ENCODE measurements at regions not wholly inside any gene's neighbourhood (a gene's known extent, or its start where the extent isn't known, plus 50 kb on each side); places are given as distances from the start of the nearest gene placed in this dataset.
"Not testable (repeated sequence)": the region's sequence is repeated elsewhere in the genome, so short reads cannot be mapped to it uniquely, and the experiment has no call there.

DNA sequence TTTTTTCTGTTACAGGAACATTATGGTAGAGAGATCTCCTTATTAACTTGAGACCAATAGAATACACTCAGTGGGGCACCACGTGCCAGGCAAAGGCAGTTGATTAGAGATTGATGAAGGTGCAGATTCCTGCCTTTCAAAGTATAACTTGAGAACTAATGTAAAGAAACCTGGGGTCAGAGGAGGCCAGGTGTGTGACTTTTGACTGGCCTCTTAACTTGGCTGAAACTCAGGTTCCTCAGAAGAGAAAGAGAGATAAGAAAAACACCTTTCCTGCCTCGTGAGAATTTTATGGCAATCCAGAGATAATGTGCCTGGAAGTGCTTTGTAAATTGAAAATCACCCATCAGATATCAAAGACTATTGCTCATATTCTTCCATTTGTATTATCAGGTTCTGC is 110.7 kb upstream of the GZMB start:
- DNase-seq, result no peak

DNA sequence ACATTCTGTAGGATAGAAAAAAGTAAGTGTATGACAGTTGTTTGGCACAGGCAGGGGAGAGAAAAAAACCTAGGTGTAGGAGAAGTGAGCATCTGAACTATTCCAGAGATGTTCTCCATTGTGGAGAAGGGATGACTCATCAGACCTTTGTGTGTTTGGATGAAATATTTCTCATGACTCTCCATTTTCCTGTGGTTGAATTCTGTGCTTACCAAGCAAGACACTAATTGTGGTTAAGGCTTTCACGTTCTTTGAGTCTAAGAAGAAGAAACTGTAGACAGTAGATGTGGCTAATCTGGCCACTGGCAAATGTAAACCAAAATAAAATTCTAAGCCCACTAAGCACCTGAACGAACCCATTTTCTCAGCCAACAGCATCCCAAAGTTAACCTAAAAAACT is 107.9 kb upstream of the GZMB start:
- no peak for DNase-seq

DNA sequence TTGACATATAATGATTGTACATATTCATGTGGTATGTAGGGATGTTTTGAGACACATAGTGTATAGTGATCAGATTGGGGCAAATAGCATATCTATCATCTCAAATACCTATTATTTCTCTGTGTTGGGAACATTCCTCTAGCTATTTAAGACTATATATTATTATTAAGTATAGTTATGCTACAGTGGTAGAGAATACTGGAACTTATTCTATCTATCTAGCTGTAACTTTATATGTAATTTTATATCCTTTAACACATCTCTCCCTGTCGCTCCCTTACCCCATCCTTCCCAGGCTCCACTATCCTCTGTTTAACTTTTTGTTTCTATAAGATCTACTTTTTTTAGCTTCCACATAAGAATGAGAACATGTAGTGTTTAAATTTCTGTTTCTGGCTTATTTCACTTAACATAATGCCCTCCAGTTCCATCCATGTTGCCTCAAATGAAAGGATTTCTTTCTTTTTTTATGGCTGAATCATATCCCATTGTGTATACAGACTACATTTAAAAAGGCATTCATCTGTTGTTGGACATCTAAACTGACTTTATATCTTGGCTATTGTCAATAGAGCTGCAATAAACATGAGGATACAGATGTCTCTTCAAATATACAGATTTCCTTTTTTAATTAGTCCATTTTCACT is 102.1 kb upstream of the GZMB start:
- DNase-seq, result no peak

DNA sequence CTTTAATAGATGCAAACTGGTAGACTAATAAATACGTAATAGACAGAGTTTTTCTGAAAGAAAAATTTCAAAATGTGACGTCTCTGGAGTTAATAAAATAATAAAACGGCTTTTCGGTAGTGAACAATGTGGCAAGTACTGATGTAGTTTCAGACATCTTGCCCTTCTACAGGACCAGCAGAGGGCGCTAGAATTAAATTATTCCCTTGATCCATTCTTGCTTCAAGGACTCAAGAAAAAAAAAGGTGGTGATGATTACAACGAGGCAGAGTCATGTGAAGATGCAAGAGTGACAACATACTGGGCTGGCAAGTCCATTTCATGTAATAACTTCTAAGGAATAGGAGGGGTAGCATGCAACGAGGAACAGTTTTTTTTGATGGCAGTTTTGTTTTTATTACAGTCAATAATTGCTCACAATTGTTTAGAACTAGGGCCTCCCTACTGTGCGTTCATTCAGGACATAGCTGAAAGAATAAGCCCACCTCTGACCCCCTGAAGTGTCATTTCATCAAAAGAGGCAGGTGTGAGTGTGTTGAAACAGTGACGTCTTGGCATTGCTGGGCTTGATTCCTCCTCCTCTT is 101.0 kb upstream of the GZMB start:
- peak; percentile 88 for DNase-seq

DNA sequence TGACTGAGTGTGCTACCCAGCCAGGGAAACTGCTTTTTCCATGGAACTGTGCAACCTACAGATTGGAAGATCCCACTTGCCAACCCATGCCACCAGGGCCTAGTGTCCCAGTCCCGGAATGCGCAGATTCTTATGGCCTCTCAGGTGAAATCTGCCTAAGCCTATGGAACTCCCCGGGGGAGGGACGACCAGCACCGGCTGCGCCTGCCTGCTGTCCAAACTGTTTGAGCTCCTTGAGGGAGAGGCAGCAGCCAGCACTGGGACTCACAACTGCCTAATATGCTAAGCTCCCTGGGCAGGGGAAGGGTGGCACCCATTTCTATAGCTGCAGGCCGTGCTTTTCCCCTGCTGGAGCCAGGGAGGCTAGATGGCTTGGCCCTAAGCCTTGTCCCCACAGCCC is 92.5 kb upstream of the GZMB start:
- no peak for DNase-seq

DNA sequence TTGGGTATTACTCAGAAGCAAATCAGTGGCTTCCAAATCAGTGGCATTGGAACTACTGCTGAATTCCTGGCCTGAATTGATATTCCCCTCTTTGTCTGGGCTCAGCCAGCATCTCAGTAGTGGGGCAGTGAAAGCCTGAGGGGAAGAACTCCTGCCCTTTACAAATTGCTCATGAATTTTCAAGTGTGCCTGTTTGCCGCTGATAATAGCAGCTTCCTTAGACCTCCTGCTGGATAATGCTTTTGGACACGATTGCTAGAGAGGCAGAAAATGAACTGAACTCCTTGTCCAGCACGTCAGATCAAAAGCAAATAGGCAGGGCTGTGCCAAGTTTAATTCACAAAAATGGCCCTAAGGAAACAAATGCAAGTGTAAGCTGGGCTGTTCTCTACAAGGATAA is 91.3 kb upstream of the GZMB start:
- peak; percentile 15 for DNase-seq

DNA sequence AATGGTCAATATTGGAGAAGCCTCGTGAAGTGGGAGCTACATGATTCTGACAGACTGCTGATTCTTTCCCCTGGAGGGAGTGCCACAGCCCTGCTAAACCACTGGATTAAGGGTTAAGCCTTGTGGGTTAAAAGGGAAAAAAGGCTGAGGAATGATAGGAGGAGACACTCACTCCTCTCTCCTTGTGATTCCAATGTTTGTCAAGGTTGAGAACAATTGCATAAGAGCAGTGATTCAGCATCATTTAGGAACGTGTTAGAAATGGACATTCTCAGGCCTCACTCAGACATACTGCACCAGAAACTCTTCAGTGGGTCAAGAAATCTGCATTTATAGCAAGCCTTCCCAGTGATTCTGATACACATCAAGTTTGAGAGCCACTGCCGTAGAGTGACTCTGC is 87.8 kb upstream of the GZMB start:
- no peak for DNase-seq

DNA sequence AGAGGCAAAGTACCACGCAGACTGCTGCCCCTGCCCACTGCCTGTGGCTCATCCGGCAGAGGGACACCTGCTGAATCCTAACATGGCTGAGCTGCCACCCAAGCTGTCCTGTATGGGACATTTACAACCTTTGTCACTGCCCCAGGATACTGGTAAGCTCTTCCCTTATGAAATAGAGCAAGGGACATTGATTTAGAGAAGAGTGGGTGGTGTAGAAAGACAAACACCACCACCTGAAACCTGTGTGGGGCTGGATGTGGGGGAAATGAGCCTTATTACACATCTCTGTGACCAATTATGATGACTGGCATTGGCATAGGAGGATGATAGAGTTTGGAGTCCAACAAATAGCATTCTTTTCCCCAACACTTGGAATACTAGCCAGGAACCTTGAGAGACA is 81.2 kb upstream of the GZMB start:
- DNase-seq, result no peak

DNA sequence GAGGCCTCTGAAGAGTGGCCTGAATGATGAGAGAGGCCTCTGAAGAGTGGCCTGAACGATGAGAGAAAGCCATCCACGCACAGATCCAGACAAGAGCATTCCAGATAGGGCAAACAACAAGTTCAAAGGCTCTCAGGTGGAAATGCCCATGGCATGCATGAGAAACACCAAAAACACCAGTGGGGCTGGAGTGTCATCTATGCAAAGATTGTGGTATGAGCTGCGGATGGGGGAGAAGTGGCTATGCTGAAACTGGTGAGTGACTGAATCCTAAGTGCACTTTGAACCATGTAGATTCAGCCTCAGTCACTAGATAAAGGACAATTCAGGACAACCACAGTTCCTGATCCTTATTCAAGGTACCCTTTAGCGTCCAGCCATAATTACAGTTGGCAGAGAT is 79.4 kb upstream of the GZMB start:
- no peak for DNase-seq

DNA sequence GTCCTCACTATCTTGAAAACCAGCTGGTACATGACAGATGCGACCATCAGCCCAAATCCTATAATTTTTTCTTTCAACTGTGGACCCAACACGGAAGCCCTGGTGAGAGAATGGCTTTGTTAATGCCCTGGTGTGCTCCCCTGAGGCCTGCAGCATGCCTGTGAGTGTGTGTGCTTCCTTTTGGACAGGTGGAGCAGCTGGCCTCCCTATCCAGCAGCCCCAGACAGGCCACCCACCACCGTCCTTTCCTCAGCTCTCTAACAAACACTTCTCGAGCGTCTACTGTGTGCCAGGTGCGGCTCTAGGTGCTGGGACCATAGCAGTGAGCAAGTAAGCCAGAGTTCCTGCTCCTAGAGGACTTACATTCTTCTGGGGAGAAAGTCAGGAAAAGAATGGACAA is 78.9 kb upstream of the GZMB start:
- DNase-seq, result no peak

DNA sequence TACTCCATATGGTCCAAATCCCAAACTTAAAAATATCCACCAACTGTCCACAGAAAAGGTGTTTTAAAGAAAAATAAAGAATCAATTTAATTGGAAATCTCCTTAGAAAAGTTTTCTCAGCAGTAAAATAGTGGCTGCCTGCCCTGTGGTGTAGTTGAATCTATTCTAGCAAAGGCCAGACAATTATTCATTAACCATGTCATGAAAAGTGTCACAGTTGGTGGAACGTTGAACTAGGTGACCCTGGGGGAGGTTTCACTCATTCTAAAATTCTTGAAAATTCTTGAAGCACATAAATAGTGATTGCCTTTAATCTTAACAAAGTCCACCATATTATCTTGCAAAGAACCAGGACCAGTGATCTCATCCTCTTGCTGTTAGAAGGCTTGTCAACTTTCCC is 78.4 kb upstream of the GZMB start:
- no peak for DNase-seq

DNA sequence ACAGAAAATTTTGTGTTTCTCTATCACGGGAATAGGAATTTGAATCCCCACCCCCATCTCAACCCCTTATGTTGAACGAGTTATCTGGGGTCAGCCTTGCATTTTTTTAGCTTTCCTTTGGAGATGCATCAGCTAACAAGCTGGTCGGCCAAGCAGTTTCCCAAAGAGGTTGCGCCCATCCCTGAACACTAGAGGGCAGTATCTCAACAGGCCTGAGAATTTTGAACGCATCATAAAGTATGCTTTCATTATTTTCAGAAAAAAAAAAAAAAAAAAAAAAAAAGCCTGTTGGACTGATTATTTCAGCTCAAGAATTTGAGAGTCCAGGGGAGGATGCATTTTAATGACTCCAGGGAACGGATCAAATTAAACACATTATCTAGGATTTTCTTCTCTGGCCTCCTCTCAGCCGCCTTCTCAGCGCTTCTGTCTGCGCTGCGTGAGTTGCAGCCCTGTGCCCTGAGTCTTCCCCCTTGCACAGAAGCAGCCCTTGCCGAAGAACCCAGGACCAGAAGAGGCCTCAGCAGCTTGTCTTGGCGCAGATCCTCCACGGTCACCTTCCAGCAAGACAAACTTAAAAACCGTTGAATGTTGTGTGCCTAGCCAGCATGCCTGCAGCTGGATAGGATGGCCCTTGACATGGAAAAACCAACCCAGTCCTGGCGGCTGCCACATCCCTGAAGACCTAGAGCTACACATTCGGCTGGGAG is 76.6 kb upstream of the GZMB start:
- peak; percentile 85 for DNase-seq

DNA sequence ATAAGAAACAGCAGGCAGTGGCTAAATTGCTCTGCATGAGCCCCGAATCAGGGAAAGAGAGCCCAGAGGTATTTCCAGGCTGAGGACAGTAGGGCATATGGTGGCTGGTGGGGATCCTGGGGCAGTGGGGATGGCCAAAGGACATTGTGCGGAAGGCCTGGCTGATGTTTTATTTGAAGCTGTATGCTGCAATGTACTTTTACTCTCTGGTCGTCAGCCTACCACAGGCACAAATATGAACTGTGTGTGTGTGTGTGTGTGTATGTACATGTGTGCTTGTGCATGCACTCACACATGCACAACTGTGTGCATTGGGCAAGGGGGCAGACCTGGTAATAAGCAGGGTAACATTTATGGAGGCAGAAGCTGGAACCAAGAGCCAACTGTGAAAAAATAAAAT is 74.7 kb upstream of the GZMB start:
- DNase-seq, result no peak

DNA sequence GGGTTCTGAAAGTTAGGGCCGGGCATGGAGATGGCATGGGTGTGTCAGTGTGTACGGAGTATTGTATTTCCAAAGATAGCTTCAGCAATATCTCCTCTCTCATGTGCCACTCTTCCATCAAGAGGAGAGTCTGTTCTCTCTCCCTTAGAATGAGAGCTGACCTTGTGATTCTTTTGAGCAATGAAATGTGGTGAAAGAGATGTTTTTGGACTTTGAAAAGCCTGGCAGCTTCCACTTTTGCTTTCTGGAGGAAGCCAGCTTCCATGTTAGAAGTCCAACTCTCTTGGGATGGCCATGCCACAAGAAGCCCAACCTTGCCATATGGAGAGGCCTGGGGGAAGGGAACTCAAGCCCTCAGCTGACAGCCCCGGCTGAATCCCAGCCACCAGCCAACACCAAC is 72.4 kb upstream of the GZMB start:
- no peak for DNase-seq

DNA sequence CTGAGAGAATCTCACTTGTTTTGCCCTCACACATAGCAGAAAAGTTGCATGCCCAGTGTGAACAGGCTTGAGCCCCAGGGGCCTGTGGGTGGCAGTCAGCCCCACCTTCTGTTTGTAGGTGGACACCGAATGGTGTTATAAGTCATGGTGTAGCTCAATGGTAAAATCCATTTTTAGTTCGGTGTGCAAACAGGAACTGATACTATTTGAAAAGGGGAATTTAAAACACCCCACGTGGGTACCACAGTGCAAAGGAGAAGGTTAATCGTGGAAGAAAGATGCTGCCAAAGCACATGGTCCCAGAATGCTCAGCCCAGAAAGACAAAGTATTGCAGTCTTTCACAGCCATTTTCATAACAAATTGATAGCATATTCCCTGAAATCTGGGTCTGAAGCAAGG is 71.8 kb upstream of the GZMB start:
- no peak for DNase-seq

DNA sequence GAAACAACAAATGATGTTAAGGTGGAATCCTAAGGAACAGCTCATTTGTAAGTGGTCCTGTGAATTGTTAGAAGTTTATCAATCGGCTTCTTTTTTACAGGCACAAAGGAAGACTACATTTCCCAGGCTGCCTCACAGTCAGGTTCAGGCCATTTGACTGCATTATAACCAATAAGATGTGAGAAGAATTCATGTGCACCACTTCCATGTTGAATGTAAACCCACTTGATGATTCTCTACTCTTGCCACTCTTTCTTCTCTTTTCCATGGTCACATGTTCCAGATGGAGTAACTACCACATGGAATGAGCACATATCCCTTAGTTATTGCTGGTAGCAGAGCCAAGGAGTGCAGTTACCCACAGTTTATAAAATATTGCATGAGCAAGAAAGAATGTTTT is 67.1 kb upstream of the GZMB start:
- no peak for DNase-seq

DNA sequence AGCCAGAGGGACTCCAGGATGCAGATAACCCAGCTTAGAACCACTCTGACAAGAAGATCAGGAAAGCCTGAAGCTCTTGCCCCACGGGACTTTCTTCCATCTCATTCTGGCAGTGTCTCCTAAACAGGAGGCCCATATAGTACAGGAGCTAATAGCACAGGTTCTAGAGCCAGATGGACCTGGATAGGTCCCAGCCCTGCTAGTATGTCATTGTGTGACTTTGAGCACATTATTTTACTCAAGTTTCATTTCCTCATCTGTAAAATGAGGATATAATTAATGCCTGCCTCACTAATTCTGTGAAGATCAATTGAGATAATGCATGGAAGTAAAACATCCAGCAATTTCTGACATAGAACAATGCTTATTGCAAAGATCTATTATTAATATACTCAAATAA is 66.5 kb upstream of the GZMB start:
- no peak for DNase-seq

DNA sequence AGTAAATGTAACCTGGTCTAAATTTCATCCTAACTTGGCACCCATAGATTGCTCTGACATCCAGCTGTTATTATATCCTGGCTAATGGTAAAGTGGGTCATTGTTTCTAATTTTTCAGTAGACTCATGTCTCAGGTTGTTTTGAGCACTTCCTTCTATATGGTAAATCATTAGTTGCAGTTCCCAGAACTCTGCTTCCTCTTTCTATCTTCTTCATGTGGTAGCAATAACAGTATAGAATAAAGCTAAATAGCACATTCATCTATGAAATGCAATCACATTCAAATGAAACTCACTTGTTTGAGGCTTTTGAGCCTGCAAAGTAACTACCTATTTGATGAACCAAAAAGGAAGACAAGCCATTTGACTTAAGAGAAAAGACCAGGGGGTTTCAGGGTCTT is 65.1 kb upstream of the GZMB start:
- no peak for DNase-seq

DNA sequence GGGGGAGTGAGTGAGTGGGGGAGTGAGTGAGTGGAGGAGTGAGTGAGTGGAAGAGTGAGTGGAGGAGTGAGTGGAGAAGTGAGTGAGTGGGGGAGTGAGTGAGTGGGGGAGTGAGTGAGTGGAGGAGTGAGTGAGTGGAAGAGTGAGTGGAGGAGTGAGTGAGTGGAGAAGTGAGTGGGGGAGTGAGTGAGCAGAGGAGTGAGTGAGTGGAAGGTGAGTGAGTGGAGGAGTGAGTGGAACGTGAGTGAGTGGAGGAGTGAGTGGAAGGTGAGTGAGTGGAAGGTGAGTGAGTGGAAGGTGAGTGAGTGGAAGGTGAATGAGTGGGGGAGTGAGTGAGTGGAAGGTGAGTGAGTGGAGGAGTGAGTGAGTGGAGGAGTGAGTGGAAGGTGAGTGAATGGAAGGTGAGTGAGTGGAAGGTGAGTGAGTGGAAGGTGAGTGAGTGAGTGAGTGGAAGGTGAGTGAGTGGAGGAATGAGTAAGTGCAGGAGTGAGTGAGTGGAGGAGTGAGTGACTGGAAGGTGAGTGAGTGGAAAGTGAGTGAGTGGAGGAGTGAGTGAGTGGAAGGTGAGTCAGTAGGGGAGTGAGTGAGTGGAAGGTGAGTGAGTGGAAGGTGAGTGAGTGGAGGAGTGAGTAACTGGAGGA is 62.4 kb upstream of the GZMB start:
- DNase-seq, result not testable (repeated sequence)

DNA sequence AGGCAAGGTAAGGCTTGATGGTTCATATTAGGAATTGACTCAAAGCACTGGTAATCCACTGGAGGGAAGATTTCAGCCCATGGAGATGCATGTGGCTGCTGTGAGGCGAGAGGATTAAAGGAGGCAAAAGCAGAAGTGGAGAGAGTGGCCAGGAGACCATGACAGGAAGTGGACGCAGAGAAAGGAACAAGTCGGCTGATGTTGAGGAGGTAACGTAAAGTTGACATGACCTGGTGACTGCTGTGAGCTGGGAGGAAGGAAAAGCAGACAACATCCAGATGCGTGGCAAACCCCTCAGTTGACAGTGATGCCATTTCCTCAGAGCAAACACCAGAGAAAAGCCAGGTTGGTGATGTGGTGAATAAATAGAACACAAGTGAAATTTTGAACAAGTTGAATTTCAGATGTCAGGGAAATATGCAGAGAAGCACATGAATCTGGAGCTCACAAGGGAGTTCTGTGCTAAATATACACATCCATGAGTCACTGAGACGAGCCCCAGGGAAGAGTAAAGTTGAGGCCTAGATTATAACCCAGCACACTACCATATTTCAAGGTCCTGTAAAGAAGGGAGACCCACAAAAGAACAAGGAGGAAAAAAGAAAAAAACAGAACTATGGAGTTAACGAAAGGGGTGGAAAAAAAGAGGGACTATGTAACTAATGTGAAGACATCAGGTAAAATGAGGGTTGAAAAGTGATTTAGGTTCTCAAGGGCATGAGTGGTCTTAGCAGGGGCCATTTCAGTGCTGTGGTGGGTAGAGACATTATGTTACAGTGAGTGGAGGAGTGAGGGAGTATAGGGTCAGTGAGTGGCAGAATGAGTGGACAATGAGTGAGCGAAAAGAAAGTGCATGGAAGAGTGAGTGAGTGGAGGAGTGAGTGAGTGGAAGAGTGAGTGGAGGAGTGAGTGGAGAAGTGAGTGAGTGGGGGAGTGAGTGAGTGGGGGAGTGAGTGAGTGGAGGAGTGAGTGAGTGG is 61.6 kb upstream of the GZMB start:
- DNase-seq, result peak; percentile 37

DNA sequence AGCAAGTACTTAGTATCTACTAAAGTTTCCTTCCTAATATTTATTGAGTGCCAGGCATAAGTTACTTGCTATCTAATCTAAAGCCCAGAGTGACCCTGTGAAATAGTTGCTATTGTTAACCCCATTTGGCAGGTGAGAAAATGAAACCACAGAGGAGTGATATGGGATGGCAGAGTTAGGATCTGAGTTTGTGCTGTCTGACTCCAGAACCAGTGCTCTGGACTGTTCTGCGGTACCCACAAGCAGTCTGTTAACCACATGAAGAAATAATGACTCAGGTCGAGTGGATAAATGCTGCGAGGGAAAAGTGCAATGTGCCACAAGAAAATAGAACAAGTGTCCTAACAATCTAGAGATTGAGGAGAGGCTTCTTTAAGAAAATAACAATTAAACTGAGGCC is 60.7 kb upstream of the GZMB start:
- DNase-seq, result no peak

DNA sequence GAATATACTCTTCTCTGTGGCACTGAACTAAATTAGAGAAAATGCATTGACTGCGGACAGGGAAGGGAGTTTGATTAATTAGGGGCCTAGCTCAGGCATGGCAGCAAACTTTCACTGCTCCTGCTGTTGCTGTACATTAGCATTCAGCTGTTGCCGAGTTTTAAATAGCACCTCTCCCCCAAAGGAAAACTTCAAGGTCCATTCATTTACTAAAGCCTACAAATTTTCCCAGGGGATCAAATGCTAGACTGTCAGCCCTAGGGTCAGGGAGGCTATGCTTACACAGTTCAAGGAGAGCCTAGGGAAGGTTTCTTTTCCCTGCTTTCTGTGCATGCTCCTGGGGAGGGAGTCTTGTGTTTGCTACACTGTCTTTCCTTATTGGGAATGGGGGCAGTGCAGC is 60.0 kb upstream of the GZMB start:
- DNase-seq, result no peak

DNA sequence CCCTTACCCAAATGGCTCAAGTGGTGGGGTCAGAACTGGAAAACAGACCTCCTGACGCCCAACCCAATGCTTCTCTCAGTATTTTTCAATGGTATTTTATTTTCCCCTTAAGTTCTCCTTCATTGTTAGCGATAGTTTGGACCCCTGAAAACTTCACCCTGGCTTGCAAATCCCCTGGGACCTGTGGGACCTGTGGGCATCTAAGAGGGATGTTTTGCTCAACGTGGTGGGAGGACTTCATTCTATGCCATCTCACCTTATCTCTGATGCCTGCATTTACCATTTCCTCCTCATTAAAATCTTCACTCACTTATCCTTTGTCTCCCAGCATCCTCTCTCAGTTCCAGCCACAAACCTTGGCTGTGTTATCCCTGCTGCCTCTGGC is 59.4 kb upstream of the GZMB start:
- DNase-seq, result no peak

All from eye (tissue), 1 donor.